Fibroblast of mammary gland (primary cell): ENCODE measurements at regions not wholly inside any gene's neighbourhood (a gene's known extent, or its start where the extent isn't known, plus 50 kb on each side); places are given as distances from the start of the nearest gene placed in this dataset.
"Not testable (repeated sequence)": the region's sequence is repeated elsewhere in the genome, so short reads cannot be mapped to it uniquely, and the experiment has no call there.

Experiments used
- DNase-seq: peaks from one replicate; pipeline ENCODE4 v3.0.0-alpha.2; 2010; ENCODE audit warnings: low read depth
- H3K4me3 ChIP-seq: 2 replicates; pipeline ENCODE4 v1.5.1; 2011; ENCODE audit warnings: low read depth, mild to moderate bottlenecking, low read length, moderate library complexity; ENCODE audit not compliant: control insufficient read depth
- CTCF ChIP-seq: conservative IDR thresholded peaks from 2 replicates; pipeline ENCODE4 v1.5.1; 2011; ENCODE audit warnings: low read depth, low read length, inconsistent platforms; ENCODE audit not compliant: control insufficient read depth, insufficient read depth

- peak; percentile 67 for TF ChIP-seq CTCF
- H3K4me3 ChIP-seq, result no peak overlapping the region
- peak; percentile 46 for DNase-seq
These were observed 429.7 kb downstream of the ARL4A start for GRCh38 chr7:13117103-13117502.

DNA sequence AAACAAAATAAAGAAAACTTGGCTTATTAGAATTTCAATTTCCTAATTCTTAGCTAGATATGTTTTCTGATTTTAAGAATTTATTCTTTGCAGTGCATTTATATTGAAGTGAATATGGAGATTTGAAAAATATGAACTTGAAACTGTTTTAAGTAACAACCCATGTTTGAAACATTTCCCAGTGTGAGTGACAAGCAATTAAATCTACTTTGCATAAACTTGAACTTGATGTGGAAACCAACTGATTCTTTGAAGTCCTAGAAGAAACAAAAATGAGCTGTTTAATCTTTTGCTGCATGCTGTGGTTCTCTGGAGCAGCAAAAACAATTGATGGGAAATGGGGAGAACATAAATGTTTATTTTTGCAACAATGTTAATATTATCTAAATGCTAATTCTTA, 430.2 kb downstream of the ARL4A start:
- no peak overlapping the region for H3K4me3 ChIP-seq
- no peak for DNase-seq
- no peak for TF ChIP-seq CTCF

- H3K4me3 ChIP-seq, DNase-seq: not testable (repeated sequence)
These were observed 437.2 kb downstream of the ARL4A start for GRCh38 chr7:13124629-13125028.

GRCh38 chr7:13126347-13126746, 438.9 kb downstream of the ARL4A start:
- no peak for DNase-seq
- TF ChIP-seq CTCF, result no peak
- no peak overlapping the region for H3K4me3 ChIP-seq

GRCh38 chr7:13130321-13130720, 442.9 kb downstream of the ARL4A start:
- TF ChIP-seq CTCF, result no peak
- no peak overlapping the region for H3K4me3 ChIP-seq
- no peak for DNase-seq

DNA sequence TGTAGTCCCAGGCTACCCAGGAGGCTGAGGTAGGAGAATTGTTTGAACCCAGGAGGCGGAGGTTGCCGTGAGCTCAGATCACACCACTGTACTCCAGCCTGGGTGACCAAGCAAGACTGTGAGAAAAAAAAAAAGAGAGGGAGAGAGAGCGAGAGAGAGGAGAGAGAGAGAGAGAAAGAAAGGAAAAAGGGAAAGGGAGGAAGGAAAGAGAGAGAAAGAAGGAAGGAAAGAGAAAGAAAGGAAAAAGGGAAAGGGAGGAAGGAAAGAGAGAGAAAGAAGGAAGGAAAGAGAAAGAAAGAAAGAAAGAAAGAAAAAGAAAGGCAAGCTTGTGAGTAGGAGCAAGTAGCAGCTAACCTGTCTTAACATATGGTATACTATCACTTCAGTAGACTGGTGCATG, 443.5 kb downstream of the ARL4A start:
- H3K4me3 ChIP-seq, DNase-seq: not testable (repeated sequence)

DNA sequence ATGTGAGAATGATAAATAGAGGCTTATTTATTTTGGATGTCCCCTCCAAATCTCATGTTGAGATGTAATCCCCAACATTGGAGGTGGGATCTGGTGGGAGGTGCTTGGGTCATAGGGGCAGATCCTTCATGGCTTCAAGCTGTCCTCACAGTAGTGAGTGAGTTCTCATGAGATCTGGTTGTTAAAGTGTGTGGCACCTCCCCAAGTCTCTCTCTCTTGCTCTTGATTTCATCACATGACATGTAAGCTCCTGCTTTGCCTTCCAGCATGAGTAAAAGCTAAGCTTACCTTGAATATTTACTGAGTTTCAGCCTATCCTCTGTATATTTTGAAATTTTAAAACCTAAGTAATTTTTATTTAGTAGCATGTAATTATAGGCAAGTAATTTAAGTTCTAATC, 444.9 kb downstream of the ARL4A start:
- no peak for DNase-seq
- no peak overlapping the region for H3K4me3 ChIP-seq
- no peak for TF ChIP-seq CTCF

DNA sequence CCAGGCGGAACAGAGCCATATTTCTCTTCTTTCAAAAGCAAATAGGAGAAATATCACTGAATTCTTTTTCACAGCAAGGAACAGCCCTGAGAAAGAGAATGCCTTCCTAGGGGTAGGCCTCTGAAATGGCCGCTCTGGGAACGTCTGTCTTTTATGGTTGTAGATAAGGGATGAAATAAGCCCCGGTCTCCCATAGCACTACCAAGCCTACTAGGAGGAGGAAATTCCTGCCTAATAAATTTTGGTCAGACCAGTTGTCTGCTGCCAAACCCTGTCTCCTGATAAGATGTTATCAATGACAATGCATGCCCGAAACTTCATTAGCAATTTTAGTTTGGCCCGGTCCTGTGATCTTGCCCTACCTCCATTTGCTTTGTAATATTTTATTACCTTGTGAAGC, 448.9 kb downstream of the ARL4A start:
- not testable (repeated sequence) for H3K4me3 ChIP-seq, DNase-seq

DNA sequence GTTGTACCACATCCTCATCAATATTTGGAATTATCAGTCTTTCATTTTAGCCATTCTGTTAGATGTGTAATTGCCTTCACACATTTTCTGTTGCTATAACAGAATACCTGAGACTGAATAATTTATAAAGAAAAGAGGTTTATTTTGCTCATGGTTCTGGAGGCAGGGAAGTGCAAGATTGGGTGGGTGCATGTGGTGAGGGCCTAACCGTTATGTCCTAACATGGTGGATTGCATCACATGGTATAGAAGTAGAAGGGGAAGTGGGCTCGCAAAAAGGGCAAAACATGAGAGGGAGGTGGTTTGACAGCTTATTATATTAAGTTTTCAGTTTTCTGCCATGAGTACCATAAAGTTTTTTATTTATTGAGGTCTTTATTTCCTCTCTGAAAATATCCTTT, 452.0 kb downstream of the ARL4A start:
- H3K4me3 ChIP-seq, result no peak overlapping the region
- no peak for TF ChIP-seq CTCF
- no peak for DNase-seq
